ENCODE measurements at regions not wholly inside any gene's neighbourhood (a gene's known extent, or its start where the extent isn't known, plus 50 kb on each side); places are given as distances from the start of the nearest gene placed in this dataset.
"Not testable (repeated sequence)": the region's sequence is repeated elsewhere in the genome, so short reads cannot be mapped to it uniquely, and the experiment has no call there.

- DNase-seq, result no peak
Observed at GRCh38 chr15:69679623-69680228, 227.1 kb downstream of the RPLP1 start.

- DNase-seq, result not testable (repeated sequence)
Observed at GRCh38 chr15:69684823-69685222, 232.2 kb downstream of the RPLP1 start.

GRCh38 chr15:69685512-69686452 is 233.2 kb downstream of the RPLP1 start:
- no peak for DNase-seq

GRCh38 chr15:69686626-69687025 is 234.0 kb downstream of the RPLP1 start:
- DNase-seq, result no peak

GRCh38 chr15:69689133-69689532 is 236.5 kb downstream of the RPLP1 start:
- no peak for DNase-seq

GRCh38 chr15:69691307-69692015 is 238.8 kb downstream of the RPLP1 start:
- DNase-seq, result no peak

GRCh38 chr15:69692342-69692741 is 239.7 kb downstream of the RPLP1 start:
- DNase-seq, result no peak

GRCh38 chr15:69693059-69693458 is 240.4 kb downstream of the RPLP1 start:
- no peak for DNase-seq

- peak in 1 of 3 donors; percentile 47 for DNase-seq
Observed at GRCh38 chr15:69696946-69697345, 244.3 kb downstream of the RPLP1 start.

GRCh38 chr15:69697916-69698315 is 245.3 kb downstream of the RPLP1 start:
- peak in 1 of 3 donors; percentile 37 for DNase-seq

GRCh38 chr15:69699096-69699495 is 246.5 kb downstream of the RPLP1 start:
- no peak for DNase-seq

GRCh38 chr15:69700380-69700779 is 247.8 kb downstream of the RPLP1 start:
- no peak for DNase-seq

- DNase-seq, result no peak
Observed at GRCh38 chr15:69701198-69701597, 248.6 kb downstream of the RPLP1 start.

- peak in 2 of 3 donors; percentile 17 to 39 for DNase-seq
Observed at GRCh38 chr15:69703532-69704187, 251.0 kb downstream of the RPLP1 start.

- no peak for DNase-seq
Observed at GRCh38 chr15:69704229-69704628, 251.6 kb downstream of the RPLP1 start.

GRCh38 chr15:69704700-69705099 is 252.1 kb downstream of the RPLP1 start:
- no peak for DNase-seq

GRCh38 chr15:69706353-69707097 is 253.9 kb downstream of the RPLP1 start:
- DNase-seq, result no peak

GRCh38 chr15:69707241-69707640 is 254.6 kb downstream of the RPLP1 start:
- DNase-seq, result not testable (repeated sequence)

GRCh38 chr15:69708436-69709122 is 256.0 kb downstream of the RPLP1 start:
- not testable (repeated sequence) for DNase-seq

- no peak for DNase-seq
Observed at GRCh38 chr15:69712991-69713390, 260.4 kb downstream of the RPLP1 start.
